GM19023 (cell line): ENCODE measurements at regions not wholly inside any gene's neighbourhood (a gene's known extent, or its start where the extent isn't known, plus 50 kb on each side); places are given as distances from the start of the nearest gene placed in this dataset.

Experiments
- ATAC-seq: cut with Tn5 transposase; IDR thresholded peaks from one replicate; pipeline ENCODE4 v1.9.1; 2021; ENCODE audit warnings: mild to moderate bottlenecking, moderate library complexity; ENCODE audit not compliant: unreplicated experiment

DNA sequence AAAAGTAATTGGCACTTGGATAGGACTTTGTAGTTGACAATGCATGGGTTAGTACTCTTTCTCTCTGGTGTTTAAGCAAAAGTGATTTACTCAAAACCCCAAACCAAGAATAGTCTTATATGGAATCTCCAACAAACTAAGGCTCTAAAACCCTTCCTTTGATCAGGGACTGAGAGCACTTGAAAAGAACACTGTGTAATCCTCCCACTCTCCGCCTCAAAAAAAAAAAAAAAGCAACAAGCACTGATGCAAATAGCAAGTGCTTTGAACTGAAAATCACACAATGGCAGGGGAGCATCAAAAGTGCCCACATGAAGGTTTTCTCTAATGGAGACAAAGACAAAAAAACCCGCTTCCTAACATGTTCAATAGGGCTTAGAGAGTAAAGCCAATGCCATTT lies 467.9 kb upstream of the AUTS2 start:
- ATAC-seq, result no peak

DNA sequence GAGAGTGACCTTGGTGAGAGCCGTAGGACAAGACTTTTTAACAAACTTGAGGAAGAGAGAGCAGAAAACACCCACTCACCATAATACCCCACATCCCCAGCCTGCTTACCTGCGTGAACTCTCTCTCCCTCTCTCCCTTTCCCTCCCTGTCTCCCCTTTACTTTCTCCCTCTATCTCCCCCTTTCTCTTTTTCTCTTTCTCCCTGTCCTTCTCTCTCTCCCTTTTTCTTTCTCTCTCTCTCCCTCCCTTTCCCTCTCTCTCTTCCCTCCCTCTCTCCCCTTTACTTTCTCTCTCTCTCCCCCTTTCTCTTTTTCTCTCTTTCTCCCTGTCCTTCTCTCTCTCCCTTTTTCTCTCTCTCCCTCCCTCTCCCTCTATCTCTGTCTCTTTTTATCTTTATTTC lies 464.0 kb upstream of the AUTS2 start:
- ATAC-seq, result no peak

DNA sequence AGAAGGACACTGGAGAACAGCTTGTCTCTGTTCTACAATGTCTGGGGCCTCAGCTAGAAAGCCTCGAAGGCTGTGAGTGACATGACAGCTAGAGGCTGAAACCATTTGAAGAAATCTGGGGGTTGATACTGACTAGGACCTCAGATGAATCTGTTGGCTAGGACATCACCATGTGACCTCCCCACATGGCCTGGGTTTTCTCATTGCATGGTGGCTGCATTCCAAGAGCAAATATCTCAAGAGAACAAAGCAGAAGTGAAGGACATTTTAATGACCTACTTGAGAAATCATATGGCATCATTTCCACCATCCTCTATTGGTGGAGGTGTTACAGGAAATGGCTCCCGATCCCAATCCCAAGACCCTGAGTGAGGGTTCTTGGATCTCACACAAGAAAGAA lies 450.6 kb upstream of the AUTS2 start:
- no peak for ATAC-seq

DNA sequence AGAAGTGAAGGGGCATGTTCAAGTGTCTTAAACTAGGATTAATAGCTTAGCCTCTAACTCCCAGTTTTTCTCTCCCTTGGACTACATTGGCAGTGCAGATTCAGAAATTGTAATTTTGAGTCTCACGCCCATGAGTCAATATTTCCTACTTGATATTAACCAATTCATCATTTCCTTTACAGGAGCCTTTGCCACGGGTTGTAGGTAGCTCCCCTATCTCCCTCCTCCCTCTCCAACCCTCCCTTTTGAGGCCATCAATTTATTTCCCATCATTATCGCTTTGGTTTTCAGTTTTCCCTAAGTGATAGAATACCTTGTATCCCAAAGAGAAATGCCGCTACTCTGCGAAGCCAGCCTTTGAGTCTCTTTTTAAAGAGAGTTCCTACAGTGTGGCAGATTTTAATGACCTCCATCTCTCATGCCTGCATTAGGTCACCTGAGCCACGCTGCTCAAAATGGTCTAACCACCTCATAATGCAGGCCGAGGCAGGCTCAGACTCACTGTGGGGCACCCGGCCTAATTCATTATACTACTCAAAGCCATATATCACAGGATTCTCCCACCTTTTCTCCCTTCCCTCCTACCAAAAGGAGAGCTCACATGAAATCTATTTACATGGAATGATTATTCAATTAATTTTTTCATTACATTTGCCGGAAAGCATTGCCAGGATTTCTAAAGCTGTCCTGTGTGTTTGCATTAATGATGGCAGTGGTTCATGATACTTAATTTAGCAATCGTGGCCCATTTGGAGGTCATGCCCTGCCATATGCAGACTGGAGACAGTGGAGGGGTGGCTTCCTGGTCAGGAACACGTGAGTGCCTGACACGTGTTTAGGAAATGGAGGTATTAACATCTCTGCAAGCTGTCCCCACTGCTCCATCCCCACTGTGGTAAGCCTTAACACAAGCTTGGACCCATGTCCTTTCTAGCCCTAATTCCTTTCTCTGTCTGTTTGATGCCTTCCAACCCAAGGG lies 448.2 kb upstream of the AUTS2 start:
- no peak for ATAC-seq

DNA sequence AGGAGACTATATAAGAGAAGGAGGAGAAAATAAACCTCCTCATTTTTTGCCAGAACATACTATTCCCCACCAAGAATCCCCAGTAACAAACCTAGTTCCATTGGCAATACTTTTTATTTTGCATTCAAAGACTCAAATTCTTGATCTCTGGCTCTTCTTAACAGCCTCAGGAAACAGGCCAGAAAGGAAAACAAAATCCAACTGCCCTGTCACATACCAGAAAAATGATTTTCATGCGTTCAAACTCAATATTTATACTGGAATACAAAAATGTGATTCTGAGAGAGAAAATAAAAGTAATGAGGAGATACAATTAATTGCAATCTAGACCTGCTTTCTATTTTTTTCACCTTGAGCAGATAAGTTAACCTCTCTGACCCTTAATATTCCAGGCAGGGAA lies 435.9 kb upstream of the AUTS2 start:
- ATAC-seq, result no peak

DNA sequence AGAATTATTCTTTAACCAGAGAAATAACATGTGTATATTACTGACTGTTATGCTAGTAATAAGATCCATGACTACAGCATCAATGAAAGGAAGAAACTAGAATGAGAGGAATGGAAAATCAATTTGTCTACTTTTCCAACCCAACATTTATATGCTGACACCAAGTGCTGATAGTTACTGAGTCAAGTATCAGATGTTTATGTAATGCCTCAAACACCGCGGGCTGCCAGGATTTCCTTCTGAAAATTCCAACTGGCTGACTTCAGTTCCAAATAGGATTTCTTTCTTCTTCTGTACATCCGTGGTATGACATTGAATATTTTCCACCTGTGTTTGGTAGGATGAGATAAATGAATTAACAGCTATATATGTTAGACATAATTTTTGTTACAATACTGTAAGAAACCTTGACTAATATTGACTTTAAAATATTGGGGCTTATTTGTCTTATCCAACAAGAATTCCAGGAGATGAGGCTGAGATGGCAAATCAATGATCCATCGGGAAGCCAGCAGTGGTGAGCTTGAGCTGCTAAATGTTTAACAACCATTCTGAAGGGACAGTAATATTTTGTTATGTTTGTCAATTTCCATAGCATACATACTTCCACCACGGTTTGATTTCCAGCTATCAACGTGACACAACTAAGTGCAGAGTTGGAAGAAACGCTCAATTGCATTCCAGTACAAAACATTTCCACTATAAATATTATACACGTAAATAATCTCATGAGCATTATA lies 435.2 kb upstream of the AUTS2 start:
- no peak for ATAC-seq

DNA sequence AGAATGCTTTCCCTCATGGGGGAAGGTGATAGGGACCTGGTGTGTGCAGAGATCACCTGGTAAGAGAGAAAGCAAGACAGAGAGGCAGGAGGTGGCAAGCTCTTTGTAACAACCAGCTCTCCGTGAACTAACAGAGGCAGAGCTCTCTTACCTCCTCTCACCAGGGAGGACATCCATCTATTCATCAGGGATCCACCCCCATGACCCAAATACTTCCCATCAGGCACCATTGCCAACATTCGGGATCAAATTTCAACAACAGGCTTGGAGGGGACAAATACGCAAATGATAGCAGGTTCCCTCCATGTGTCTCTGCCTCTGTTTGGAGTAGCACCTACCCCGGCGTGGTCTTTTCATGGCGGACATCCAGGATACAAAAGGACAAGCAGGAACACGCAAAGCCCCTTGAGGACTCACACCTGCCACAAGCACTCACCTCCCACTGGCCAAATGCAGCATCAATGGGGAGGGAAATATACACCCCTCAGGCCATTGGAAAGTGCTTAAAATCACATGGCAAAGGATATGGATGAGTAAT lies 431.2 kb upstream of the AUTS2 start:
- no peak for ATAC-seq

DNA sequence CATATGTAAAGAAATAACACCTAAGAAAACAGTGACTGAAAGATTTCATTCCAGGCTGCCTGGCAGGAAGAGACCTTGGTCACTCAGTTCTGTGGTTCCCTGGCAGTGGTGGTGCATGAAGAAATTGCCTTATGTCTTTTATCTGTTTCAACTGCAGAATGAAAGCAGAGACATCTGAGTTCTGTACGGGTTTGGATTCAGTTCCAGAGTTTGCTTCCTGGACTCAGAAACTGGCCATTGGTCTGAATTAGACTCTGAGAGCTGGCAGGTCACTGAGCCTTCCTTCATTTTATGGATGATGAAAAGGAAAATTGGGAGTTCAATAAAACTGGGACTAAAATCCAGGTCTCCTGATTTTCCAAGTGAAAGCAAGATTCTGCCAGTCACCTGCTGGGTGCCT lies 428.9 kb upstream of the AUTS2 start:
- no peak for ATAC-seq

DNA sequence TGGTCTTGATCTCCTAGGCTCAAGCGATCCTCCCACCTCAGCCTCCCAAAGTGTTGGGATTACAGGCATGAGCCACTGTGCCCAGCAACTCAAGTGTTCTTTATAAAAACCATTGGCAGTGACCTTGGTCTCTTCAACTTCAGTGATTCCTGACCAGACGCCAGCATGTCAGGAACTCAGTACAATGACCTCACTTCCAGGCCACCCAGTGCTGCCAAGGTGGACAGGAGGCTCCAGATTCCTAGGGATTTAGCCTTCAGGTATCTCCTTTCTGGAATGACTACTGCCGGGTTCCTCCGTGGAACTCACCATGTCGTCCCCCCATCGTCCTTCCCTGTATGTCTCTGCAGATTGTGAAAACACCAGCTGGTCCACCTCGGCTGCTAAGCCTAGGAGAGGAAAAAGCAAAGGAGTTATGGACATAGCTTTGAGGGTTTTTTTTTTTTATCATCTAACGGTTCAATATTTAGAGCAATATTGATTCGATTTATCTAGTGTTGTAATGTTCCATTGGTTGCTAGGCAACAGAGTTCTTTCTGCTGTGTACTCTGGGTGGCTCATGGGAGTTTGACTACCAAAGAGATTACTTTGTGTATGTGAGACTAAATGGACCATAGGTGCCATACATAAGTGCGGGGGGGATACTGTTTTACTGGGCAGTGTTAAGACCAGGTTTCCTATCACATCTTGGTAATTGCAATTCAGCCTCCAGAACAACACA lies 425.8 kb upstream of the AUTS2 start:
- ATAC-seq, result no peak

DNA sequence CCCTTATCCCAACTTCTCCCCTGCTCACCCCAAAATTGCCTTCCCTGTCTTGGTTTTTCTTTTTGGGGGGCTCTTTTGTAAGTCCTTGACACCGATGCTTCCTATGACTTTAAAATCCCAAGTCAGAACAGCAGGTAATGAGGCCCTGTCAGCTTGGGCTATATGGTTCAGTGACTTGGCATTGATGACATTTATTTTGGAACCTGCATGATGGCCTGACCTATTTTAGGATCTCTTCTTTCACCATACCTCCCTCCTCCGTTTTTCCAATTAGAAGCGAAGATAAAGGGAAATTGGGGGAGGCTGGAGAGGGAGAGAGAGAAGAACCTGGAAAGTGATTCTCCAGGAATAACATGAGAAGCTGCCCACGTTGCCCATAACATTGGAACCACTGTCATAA lies 424.9 kb upstream of the AUTS2 start:
- ATAC-seq, result no peak

DNA sequence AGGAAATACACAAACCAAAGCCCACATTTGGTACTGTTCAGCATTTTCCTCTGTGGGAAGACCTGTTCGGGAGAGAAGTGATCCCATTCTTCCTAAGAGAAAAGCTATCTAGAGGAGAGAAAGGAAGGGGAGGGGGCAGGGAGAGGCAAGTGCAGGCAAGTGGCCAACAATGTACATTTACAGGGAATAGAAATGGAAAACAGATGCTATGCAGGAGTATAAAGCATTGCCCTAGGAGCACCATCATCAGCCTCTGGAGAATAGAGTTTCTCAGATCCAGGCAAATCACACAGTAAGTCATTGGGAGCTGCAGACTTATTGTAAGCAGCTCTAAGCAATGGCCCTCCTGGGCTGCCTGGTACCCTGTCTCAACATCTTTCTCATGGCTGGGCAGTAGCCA lies 424.4 kb upstream of the AUTS2 start:
- ATAC-seq, result no peak

DNA sequence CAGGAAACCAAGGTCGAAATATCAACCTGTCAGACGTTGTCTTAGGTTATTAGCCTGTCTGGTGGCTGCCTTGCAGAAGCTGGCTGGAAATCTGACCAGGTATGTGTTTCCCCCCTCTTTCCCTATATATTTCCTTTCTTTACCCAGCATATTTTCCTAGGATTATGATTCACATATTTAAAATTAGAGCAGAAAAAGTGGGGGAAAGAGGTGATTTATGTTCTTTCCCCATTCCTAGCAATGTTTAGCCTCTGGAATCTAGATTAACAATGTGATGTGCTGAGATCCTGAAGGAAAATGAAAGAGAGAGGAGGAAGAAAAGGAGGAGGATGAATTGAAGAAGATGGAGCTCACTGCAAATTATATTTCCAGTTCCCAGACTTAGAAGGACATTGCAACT lies 421.4 kb upstream of the AUTS2 start:
- ATAC-seq, result no peak

DNA sequence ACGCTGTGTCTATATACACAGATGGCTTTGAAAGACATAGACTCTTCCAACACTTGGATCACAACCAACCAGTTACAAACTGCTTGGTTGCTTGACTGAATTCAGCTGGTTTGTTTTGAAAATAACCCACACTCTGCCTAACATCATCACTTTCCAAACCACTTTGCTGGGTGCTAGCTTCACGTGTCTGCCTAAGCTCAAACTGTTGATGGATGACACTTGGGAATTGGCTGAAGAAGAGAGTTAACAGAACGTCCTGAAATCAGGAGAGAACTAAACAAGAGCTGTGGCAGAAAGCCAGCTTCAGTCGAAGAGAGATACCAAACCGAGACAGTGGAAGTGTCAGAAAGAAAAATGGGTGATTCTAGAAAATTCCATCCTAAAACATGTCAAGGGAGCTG lies 420.8 kb upstream of the AUTS2 start:
- no peak for ATAC-seq

DNA sequence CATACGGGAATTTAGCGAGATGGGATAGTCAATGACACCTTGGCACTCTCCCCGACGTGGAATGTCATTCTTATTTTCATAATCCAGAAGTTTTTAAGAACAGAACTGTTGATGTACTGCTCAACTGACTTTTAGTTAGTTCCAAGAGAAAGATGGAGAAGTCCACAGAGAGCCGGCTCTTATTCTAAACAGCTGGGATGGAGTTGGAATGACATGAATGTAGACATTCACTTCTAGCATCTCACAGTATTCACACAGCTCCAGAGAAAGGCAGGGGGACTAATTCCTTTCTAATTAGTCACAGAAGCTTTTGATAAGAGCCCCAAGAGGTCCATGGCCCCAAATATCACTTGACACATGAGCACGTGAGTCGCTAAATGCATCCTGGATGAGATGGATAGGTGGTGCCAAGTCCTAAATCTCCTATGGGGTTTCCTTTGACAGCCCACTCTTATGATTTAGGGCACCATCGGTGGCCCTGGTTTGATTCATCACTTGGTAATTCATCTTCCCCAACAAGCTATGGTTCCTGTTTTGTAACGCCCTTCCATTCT lies 420.3 kb upstream of the AUTS2 start:
- ATAC-seq, result no peak

DNA sequence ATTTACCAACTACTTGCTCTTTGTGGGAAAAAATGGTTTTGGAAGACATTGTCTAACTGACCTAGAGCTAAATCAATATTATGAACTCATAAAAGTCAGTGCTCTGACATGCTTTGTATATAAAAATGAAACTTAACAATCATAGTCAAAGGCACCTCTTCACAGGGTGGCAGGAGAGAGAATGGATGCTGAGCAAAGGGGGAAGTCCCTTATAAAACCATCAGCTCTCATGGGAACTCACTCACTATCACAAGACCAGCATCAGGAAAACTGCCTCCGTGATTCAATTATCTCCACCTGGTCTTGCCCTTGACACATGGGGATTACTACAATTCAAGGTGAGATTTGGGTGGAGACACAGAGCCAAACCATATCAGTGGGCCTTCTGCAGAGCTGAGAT lies 417.6 kb upstream of the AUTS2 start:
- no peak for ATAC-seq

DNA sequence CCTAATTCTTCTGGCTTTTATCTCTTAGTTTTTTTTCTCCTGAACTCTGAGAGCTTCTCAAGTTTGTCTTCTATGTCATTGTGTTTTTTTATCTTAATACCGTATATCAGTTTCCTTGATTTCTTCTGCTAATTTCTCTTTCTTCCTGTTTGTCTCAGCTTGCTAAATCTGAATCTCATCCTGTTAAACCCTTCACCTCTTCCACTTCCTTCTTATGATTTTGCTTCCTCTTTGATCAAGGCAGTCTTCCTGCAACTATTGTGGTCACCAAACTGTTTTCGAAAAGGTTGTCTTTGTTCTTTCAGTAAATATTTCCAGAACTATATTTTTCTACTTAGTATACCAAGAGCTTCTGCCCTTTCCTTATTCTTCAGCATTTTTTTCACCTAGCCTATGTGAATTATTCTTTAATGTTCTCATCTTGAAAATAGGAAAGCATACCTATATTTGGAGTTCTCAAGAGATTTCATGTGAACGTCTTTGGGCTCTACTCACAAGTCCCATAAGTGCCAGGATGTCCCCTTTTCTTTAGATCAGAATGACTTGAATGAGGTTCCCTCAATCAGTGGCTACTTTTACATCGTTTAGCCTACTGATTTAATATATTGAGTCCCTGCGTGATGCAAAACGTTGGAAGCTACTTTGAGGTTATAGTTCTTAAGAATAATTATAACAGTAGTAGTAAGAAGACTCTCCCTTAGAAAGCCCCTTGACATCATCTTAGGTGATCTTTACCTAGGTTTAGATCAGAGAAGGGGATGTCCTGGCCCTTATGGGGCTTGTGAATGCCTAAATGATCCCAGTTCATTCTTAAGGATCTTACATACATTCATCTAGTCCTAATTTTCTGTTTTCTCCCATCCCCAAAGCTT lies 415.4 kb upstream of the AUTS2 start:
- ATAC-seq, result no peak

DNA sequence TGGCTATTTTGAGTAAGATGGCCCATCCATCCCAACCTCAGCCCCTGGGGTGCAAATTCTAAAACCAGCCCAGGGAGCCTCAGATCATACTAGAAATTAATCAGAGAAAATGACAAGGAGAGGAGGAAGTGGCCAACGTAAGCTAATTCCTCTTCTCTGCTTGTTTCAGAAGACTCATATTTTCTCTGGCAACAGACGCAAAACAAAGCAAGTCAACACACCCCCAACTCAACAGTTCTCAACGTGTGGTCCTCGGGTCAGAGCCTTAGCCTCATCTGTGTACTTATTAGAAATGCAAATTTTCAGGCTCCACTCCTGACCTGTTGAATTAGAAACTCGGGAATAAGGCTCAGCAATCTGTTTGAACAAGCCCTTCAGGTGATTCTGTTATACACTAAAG lies 413.9 kb upstream of the AUTS2 start:
- no peak for ATAC-seq

DNA sequence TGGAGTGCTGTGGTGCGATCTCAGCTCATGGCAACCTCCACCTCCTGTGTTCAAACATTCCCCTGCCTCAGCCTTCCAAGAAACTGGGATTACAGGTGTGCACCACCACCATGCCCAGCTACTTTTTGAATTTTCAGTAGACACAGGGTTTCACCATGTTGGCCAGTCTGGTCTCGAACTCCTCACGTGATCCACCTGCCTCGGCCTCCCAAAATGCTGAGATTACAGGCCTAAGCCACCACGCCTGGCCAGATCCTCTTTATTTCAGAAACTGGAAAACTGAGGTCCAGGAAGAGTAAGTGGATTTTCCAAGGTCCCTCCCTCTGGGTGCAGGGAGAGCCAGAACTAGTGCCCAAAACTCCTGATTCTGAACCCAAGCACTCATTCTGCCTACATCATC lies 413.1 kb upstream of the AUTS2 start:
- no peak for ATAC-seq

DNA sequence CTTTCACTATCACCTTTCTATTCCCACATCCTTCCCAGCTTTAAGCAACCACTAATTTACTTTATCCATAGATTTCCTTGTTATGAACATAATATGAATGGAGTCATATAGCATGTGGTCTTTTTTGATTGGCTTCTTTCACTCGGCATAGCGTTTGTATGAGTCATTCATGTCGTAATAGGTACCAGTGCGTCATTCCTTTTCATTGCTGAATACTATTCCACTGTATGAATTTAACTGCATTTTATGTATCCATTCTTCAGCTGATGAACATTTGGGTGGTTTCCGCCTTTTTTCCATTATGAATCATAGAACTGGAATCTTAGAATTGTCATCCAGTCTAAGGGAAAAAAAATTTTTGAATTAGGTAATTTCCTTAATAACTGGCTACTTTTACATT lies 411.3 kb upstream of the AUTS2 start:
- ATAC-seq, result no peak

DNA sequence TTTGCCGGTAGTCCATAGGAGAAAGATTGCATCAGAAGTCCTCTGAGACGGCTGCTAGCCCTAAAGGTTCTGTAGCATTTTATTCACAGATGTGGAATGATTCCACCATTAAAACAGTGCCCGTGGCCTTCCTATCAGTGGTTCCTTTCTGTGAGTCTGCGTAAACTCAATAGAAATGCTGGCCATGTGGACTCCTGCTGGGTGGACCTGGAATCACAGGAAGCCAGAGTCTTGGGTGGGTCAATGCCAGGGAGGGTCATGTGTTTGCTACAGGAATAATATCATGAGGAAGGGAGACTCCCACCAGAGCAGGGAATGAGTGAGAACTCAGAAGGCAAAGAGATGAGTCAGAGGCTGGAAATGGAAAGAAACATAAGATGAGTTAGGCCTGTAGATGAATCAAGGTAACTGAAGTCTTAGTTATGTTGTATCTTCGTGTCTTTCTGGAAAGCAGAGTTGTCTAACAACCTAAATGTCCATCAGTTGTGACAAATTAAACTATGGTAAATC lies 410.4 kb upstream of the AUTS2 start:
- no peak for ATAC-seq
